HG03139 (cell line): ENCODE measurements at regions not wholly inside any gene's neighbourhood (a gene's known extent, or its start where the extent isn't known, plus 50 kb on each side); places are given as distances from the start of the nearest gene placed in this dataset.

Source experiments
- ATAC-seq: cut with Tn5 transposase; IDR thresholded peaks from one replicate; pipeline ENCODE4 v1.9.1; 2021; ENCODE audit not compliant: unreplicated experiment

- no peak for ATAC-seq
Observed at GRCh38 chr1:168867941-168868634, 139.1 kb upstream of the DPT start.

GRCh38 chr1:168871531-168871930, 142.5 kb upstream of the DPT start:
- no peak for ATAC-seq

- ATAC-seq = no peak
Observed at GRCh38 chr1:168875831-168876230, 146.8 kb upstream of the DPT start.

GRCh38 chr1:168876830-168877229, 147.8 kb upstream of the DPT start:
- ATAC-seq = no peak

GRCh38 chr1:168879896-168880734, 151.1 kb upstream of the DPT start:
- ATAC-seq = no peak

- ATAC-seq = no peak
Observed at GRCh38 chr1:168881656-168882260, 152.8 kb upstream of the DPT start.

GRCh38 chr1:168887381-168887780, 158.4 kb upstream of the DPT start:
- no peak for ATAC-seq

- no peak for ATAC-seq
Observed at GRCh38 chr1:168888418-168888817, 159.4 kb upstream of the DPT start.

- no peak for ATAC-seq
Observed at GRCh38 chr1:168892931-168893330, 163.9 kb upstream of the DPT start.

GRCh38 chr1:168893359-168893801, 164.4 kb upstream of the DPT start:
- ATAC-seq = no peak

GRCh38 chr1:168894397-168894903, 165.4 kb upstream of the DPT start:
- no peak for ATAC-seq

GRCh38 chr1:168897249-168897648, 168.2 kb upstream of the DPT start:
- ATAC-seq = no peak

- no peak for ATAC-seq
Observed at GRCh38 chr1:168903237-168903830, 174.3 kb upstream of the DPT start.

- no peak for ATAC-seq
Observed at GRCh38 chr1:168905633-168906032, 176.6 kb upstream of the DPT start.

- no peak for ATAC-seq
Observed at GRCh38 chr1:168906367-168906766, 177.4 kb upstream of the DPT start.

GRCh38 chr1:168907053-168907452, 178.0 kb upstream of the DPT start:
- ATAC-seq = no peak

GRCh38 chr1:168907786-168908348, 178.9 kb upstream of the DPT start:
- ATAC-seq = no peak

- ATAC-seq = no peak
Observed at GRCh38 chr1:168910403-168910802, 181.4 kb upstream of the DPT start.

GRCh38 chr1:168911370-168911769, 182.4 kb upstream of the DPT start:
- ATAC-seq = no peak

- no peak for ATAC-seq
Observed at GRCh38 chr1:168913711-168914463, 184.9 kb upstream of the DPT start.
